Endodermal cell (in vitro differentiated cells): ENCODE measurements at regions not wholly inside any gene's neighbourhood (a gene's known extent, or its start where the extent isn't known, plus 50 kb on each side); places are given as distances from the start of the nearest gene placed in this dataset.

Experiments
- DNase-seq: peaks from one replicate; pipeline ENCODE4 v3.0.0-alpha.2; 2017
- H3K27ac ChIP-seq: 2 replicates; pipeline ENCODE4 v1.5.1; 2013; ENCODE audit warnings: mild to moderate bottlenecking, low read depth, low read length, moderate library complexity
- H3K27me3 ChIP-seq: 2 replicates; pipeline ENCODE4 v1.6.1; 2013; ENCODE audit warnings: mild to moderate bottlenecking, low read length, moderate library complexity; ENCODE audit not compliant: insufficient read depth, control insufficient read depth, poor library complexity, severe bottlenecking
- H3K36me3 ChIP-seq: 2 replicates; pipeline ENCODE4 v1.7.0; 2013; ENCODE audit warnings: mild to moderate bottlenecking, low read length, moderate library complexity; ENCODE audit not compliant: control insufficient read depth, insufficient read depth
- H3K4me1 ChIP-seq: one replicate; pipeline ENCODE4 v1.7.0; 2013; ENCODE audit warnings: low read length; ENCODE audit not compliant: control insufficient read depth, insufficient read depth
- H3K4me3 ChIP-seq: 2 replicates; pipeline ENCODE4 v1.5.1; 2013; ENCODE audit warnings: mild to moderate bottlenecking, low read length, moderate library complexity
- H3K9ac ChIP-seq: 2 replicates; pipeline ENCODE4 v1.6.1; 2013; ENCODE audit warnings: mild to moderate bottlenecking, low read length, moderate library complexity; ENCODE audit not compliant: poor library complexity, severe bottlenecking; ENCODE audit errors: extremely low read depth
- H3K9me3 ChIP-seq: 2 replicates; pipeline ENCODE4 v1.6.1; 2013; ENCODE audit warnings: mild to moderate bottlenecking, low read length, moderate library complexity; ENCODE audit not compliant: control insufficient read depth
- H3K27ac Mint-ChIP-seq: 2 replicates; pipeline ENCODE4 v1.8.0; 2020; ENCODE audit warnings: mixed read lengths
- H3K27me3 Mint-ChIP-seq: 2 replicates; pipeline ENCODE4 v1.8.0; 2021; ENCODE audit warnings: mild to moderate bottlenecking, mixed read lengths; ENCODE audit not compliant: insufficient read depth
- H3K36me3 Mint-ChIP-seq: 2 replicates; pipeline ENCODE4 v1.8.0; 2020; ENCODE audit warnings: low read depth, mixed read lengths
- H3K4me1 Mint-ChIP-seq: 2 replicates; pipeline ENCODE4 v1.8.0; 2020; ENCODE audit warnings: mixed read lengths
- H3K4me3 Mint-ChIP-seq: 2 replicates; pipeline ENCODE4 v1.8.0; 2020; ENCODE audit warnings: mild to moderate bottlenecking, moderate library complexity, mixed read lengths
- H3K9me3 Mint-ChIP-seq: 2 replicates; pipeline ENCODE4 v1.8.0; 2020; ENCODE audit warnings: mild to moderate bottlenecking, mixed read lengths
- CTCF ChIP-seq: fragments of 200-600 bp; sonication (generic); conservative IDR thresholded peaks from 2 replicates; pipeline ENCODE4 v1.5.0; 2021; ENCODE audit warnings: antibody characterized with exemption, mild to moderate bottlenecking
- WGBS, 2 experiments: methylation state at CpG; one replicate each; pipeline versions ENCODE4 v1.1.5 to v1.1.7; 2013; ENCODE audit warnings: missing lambda C conversion rate in 2 of 2, mixed read lengths in 1 of 2; ENCODE audit not compliant: insufficient coverage in 1 of 2, insufficient read length in 1 of 2; 5-methylcytosine and 5-hydroxymethylcytosine counted together

GRCh38 chr14:101336183-101336582, 225.1 kb upstream of the DIO3 start:
- Mint-ChIP-seq H3K36me3 (no peaks in the 10 kb centered on the region), H3K4me1 (peaks cover 48% of the 10 kb centered on the region), H3K27me3 (peaks cover 3% of the 10 kb centered on the region), H3K4me3 (no peak overlapping the region), H3K27ac (no peak overlapping the region), H3K9me3 (no peaks in the 10 kb centered on the region)
- H3K36me3 ChIP-seq: no peaks in the 10 kb centered on the region
- H3K4me3 ChIP-seq: no peak overlapping the region
- peaks cover 15% of the 10 kb centered on the region for H3K4me1 ChIP-seq
- DNase-seq: no peak
- no peak overlapping the region for H3K27ac ChIP-seq
- no peak for TF ChIP-seq CTCF
- H3K9me3 ChIP-seq: no peaks in the 10 kb centered on the region
- no peaks in the 10 kb centered on the region for H3K27me3 ChIP-seq
- H3K9ac ChIP-seq: no peak overlapping the region

GRCh38 chr14:101337053-101337452, 224.2 kb upstream of the DIO3 start:
- H3K27me3 Mint-ChIP-seq: peaks cover 3% of the 10 kb centered on the region
- Histone ChIP-seq H3K27ac (no peak overlapping the region), H3K4me1 (peaks cover 15% of the 10 kb centered on the region), H3K9me3 (peaks cover 6% of the 10 kb centered on the region), H3K27me3 (no peaks in the 10 kb centered on the region), H3K4me3 (no peak overlapping the region), H3K36me3 (no peaks in the 10 kb centered on the region), H3K9ac (no peak overlapping the region)
- H3K4me3 Mint-ChIP-seq: no peak overlapping the region
- H3K36me3 Mint-ChIP-seq: peaks cover 3% of the 10 kb centered on the region
- WGBS, 2 experiments: 93 to 94% methylated on average over 7 of the region's 7 CpGs
- TF ChIP-seq CTCF: peak; percentile 34
- no peak overlapping the region for H3K27ac Mint-ChIP-seq
- H3K9me3 Mint-ChIP-seq: no peaks in the 10 kb centered on the region
- H3K4me1 Mint-ChIP-seq: peaks cover 47% of the 10 kb centered on the region
- DNase-seq: no peak

- TF ChIP-seq CTCF: no peak
- H3K4me1 Mint-ChIP-seq: peaks cover 30% of the 10 kb centered on the region
- peaks cover 12% of the 10 kb centered on the region for H3K9me3 Mint-ChIP-seq
These were observed 220.7 kb upstream of the DIO3 start for GRCh38 chr14:101340556-101340955.

More at GRCh38 chr14:101340556-101340955, 220.7 kb upstream of the DIO3 start:
- Histone ChIP-seq H3K4me1 (peaks cover 7% of the 10 kb centered on the region), H3K4me3 (no peak overlapping the region), H3K27ac (no peak overlapping the region), H3K36me3 (no peaks in the 10 kb centered on the region), H3K9ac (no peak overlapping the region), H3K27me3 (no peaks in the 10 kb centered on the region), H3K9me3 (peaks cover 11% of the 10 kb centered on the region)
- no peak for DNase-seq
- Mint-ChIP-seq H3K27ac (no peak overlapping the region), H3K4me3 (no peak overlapping the region), H3K36me3 (peaks cover 3% of the 10 kb centered on the region), H3K27me3 (peaks cover 5% of the 10 kb centered on the region)
- WGBS, 2 experiments: 96 to 100% methylated on average over 1 to 8 of the region's 8 CpGs
